ENCODE measurements at regions not wholly inside any gene's neighbourhood (a gene's known extent, or its start where the extent isn't known, plus 50 kb on each side); places are given as distances from the start of the nearest gene placed in this dataset.

- TF ChIP-seq CTCF (IDR thresholded peaks at IDR 0.05) (no peak), ZFX (IDR thresholded peaks at IDR 0.05; ENCODE audit: borderline replicate concordance) (no peak)
- no peak overlapping the region for H3K27ac ChIP-seq
These were observed 291.4 kb downstream of the DYSF start for GRCh38 chr2:71744781-71745180.

- TF ChIP-seq CTCF (IDR thresholded peaks at IDR 0.05): no peak
- no peak for TF ChIP-seq ZFX (IDR thresholded peaks at IDR 0.05; ENCODE audit: borderline replicate concordance)
- H3K27ac ChIP-seq: no peak overlapping the region
These were observed 290.8 kb downstream of the DYSF start for GRCh38 chr2:71743995-71744675.

GRCh38 chr2:71742953-71743601 is 289.7 kb downstream of the DYSF start:
- TF ChIP-seq ZFX (IDR thresholded peaks at IDR 0.05; ENCODE audit: borderline replicate concordance): no peak
- no peak for TF ChIP-seq CTCF (IDR thresholded peaks at IDR 0.05)
- H3K27ac ChIP-seq: no peak overlapping the region

GRCh38 chr2:71736986-71737385 is 283.6 kb downstream of the DYSF start:
- no peak overlapping the region for H3K27ac ChIP-seq
- TF ChIP-seq ZFX (IDR thresholded peaks at IDR 0.05; ENCODE audit: borderline replicate concordance): no peak
- TF ChIP-seq CTCF (IDR thresholded peaks at IDR 0.05): no peak

- no peak for TF ChIP-seq ZFX (IDR thresholded peaks at IDR 0.05; ENCODE audit: borderline replicate concordance)
- no peak for TF ChIP-seq CTCF (IDR thresholded peaks at IDR 0.05)
- no peak overlapping the region for H3K27ac ChIP-seq
These were observed 282.9 kb downstream of the DYSF start for GRCh38 chr2:71736091-71736861.
